Retinal pigment epithelial cell (primary cell): ENCODE measurements at regions not wholly inside any gene's neighbourhood (a gene's known extent, or its start where the extent isn't known, plus 50 kb on each side); places are given as distances from the start of the nearest gene placed in this dataset.

ENCODE experiments used
- DNase-seq: peaks from one replicate; pipeline ENCODE4 v3.0.0-alpha.2; 2010; ENCODE audit warnings: low read depth
- H3K4me3 ChIP-seq: 2 replicates; pipeline ENCODE4 v1.5.1; 2011; ENCODE audit warnings: mild to moderate bottlenecking, low read length, control low read depth, moderate library complexity
- TF ChIP-seq, protein P1 (sequence below): conservative IDR thresholded peaks from 2 replicates; pipeline ENCODE4 v1.5.1; 2011; ENCODE audit warnings: low read depth, low read length, control low read depth, inconsistent platforms

DNA sequence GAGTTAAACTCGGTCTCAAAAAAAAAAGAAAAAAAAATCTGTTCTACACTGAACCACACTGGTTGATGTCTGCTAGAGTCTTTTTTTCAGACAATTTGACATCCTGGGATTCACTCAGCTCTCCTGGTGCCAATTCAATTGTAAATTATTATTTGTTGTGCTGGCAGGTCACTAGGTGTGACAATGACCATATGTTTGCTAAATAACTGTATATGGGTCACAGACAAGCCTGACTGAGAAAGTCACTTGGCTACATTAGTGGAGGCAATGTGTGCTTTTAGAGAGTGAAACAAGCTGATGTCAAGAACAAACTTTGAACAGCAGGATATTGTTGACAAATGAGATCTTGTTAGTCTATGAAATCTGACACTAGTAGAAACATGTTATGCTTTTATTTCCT is 1379.1 kb downstream of the ZPLD1 start:
- TF ChIP-seq, protein P1, sequence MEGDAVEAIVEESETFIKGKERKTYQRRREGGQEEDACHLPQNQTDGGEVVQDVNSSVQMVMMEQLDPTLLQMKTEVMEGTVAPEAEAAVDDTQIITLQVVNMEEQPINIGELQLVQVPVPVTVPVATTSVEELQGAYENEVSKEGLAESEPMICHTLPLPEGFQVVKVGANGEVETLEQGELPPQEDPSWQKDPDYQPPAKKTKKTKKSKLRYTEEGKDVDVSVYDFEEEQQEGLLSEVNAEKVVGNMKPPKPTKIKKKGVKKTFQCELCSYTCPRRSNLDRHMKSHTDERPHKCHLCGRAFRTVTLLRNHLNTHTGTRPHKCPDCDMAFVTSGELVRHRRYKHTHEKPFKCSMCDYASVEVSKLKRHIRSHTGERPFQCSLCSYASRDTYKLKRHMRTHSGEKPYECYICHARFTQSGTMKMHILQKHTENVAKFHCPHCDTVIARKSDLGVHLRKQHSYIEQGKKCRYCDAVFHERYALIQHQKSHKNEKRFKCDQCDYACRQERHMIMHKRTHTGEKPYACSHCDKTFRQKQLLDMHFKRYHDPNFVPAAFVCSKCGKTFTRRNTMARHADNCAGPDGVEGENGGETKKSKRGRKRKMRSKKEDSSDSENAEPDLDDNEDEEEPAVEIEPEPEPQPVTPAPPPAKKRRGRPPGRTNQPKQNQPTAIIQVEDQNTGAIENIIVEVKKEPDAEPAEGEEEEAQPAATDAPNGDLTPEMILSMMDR = no peak

DNA sequence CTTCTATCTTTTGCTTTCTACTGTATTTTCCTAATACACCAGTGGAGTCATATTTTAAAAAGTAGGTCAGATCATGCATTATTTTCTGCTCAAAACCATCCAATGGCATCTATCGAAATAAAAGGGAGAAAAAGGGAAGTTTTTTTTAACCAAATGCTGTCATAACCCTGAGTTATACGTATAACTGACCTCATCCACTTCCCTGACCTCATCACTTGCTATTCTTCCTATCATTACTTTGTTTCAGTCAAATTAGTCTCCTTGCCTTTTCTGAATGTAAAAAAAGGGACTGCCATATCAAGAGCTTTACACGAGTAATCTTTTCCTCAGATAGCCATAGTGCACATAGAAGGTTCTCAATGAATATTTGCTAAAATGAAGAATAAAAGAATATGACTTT is 1383.6 kb downstream of the ZPLD1 start:
- TF ChIP-seq, protein P1 = no peak
- DNase-seq = no peak
- H3K4me3 ChIP-seq = no peak overlapping the region

More for the DNA sequence above, 1379.1 kb downstream of the ZPLD1 start:
- no peak for DNase-seq
- H3K4me3 ChIP-seq = no peak overlapping the region

DNA sequence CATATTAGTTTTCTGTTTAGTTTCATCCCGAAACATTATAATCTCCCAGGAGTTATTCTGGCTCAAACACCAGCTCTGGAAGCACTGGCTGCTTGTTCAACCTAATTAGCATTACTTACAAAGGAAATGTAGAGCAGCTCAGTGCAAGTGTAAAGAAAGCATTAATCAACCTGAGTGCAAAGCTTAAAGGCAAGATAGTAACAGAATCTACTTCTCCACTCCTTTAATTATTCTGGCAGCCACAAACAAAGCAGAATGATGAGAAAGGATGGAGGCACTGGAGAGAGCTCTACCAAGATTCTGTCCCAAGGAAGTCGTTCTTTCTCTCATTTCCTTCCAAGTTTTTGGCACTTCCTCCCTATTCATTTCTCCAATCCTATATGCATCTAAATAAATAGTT is 1384.0 kb downstream of the ZPLD1 start:
- DNase-seq = no peak
- no peak overlapping the region for H3K4me3 ChIP-seq
- TF ChIP-seq, protein P1 = no peak

DNA sequence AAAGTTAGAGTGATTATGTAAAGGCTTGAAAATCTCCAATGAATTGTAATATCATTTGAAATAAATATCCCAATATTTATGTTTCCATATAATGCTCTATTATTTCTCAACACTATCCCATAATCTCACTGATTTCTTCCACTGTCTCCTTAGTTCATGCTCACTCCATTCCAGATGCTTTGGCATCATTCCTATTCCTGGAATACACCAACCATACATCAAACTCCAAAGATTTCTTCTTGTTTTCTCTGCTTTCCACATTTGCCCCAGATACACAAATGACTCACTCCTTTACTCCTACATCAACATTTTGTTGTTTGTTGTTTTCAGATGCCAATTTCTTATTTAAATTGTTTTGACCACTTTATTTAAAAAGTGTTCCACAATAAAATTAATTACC is 1390.8 kb downstream of the ZPLD1 start:
- DNase-seq = no peak
- no peak overlapping the region for H3K4me3 ChIP-seq
- TF ChIP-seq, protein P1 = no peak

DNA sequence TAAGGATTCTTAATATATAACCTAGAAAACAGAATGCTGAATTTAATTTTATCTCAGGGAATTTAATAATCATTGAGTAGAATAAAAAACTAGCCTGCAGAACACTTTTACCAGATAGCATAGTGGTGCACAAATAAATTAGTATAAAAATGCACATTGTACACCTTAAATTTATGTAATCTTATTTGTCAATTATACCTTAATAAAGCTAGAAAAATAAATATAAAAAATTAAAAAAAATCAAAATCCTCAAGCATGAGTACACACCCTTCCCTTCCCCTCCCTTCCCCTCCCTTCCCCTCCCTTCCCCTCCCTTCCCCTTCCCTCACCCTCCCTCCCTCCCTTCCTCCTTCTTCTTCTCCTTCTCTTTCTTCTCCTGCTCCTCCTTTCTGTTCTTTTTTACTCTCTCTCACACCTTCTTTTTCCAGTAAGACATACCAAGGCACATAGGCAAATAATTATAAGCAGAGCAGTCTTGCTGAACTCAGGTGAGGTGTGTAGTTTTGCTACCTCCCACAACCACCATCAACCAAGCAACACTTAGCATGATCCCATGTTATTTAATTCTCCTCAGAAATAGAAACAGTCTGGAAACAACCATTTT is 1395.0 kb downstream of the ZPLD1 start:
- no peak for DNase-seq
- TF ChIP-seq, protein P1 = no peak
- no peak overlapping the region for H3K4me3 ChIP-seq

DNA sequence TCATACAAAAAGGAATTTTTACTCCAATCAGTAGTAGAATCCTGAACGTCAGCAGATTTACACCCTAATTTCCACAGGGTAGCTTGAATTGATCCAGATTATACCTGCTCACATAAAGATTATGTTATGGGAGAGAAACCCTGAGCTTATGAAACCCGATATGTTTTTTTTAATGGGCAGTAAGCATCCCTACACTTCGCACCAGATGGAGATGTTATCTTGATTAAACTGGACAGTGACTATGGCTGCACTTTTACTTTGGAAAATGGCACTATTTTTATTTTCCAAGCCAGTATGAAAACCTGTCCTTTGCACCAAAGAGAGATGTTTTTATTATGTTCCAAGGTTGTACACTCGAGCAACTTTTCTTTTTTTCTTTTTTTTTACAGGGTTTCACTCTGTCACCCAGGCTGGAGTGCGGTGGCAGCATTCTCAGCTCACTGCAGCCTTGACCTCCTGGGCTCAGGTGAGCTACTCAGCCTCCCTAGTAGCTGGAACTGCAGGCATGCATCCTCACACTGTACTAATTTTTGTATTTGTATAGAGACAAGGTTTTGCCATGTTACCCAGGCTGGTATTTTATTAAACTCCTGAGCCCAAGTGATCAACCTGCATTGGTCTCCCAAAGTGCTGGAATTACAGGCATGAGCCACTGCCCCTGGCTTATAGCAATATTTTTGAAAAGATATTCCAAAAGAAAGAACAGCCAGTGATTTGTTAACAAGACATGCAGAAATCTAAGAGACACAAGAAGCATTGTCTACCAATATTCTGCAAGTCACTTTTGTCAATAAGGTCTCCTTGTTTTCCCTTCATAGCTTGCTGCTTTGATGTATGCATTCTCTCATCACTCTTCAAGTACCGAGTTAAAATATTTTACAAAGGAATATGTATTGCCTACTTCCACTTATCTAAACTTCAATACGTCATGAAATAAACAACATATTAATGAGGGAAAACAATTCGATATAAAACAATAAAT is 1412.6 kb downstream of the ZPLD1 start:
- no peak for DNase-seq
- no peak overlapping the region for H3K4me3 ChIP-seq
- TF ChIP-seq, protein P1 = no peak
